MCF 10A (cell line): ENCODE measurements at regions not wholly inside any gene's neighbourhood (a gene's known extent, or its start where the extent isn't known, plus 50 kb on each side); places are given as distances from the start of the nearest gene placed in this dataset.

Source experiments
- BruUV-seq: library from RNA; stranded (reverse); fragments of 400-500 nt; replicated peaks from 2 replicates; lab custom pipeline; 2021; lab: Mats Ljungman, UMichigan
- CTCF ChIA-PET: fragments of 300-600 bp; sonication (Branson Sonifier 250); formaldehyde crosslinking; extraction: SDS; loops from one replicate; lab custom pipeline; 2021; ENCODE audit warnings: antibody characterized with exemption, inconsistent platforms; lab: Yijun Ruan, JAX
- POLR2A ChIA-PET: fragments of 300-600, 350-650 bp; sonication (Branson Sonifier 250); formaldehyde crosslinking; extraction: SDS; loops from one replicate; lab custom pipeline; 2020; ENCODE audit warnings: antibody characterized with exemption, inconsistent platforms; lab: Yijun Ruan, JAX
- DNase-seq: peaks from one replicate; pipeline ENCODE4 v3.0.0-alpha.2; 2018; ENCODE audit not compliant: unreplicated experiment
- H3K27ac Mint-ChIP-seq: one replicate; pipeline ENCODE4 v1.8.0; 2022; ENCODE audit warnings: mild to moderate bottlenecking, low read depth, mixed read lengths; ENCODE audit not compliant: unreplicated experiment
- H3K27me3 Mint-ChIP-seq: one replicate; pipeline ENCODE4 v1.8.0; 2022; ENCODE audit warnings: mixed read lengths; ENCODE audit not compliant: insufficient read depth, unreplicated experiment
- H3K36me3 Mint-ChIP-seq: one replicate; pipeline ENCODE4 v1.8.0; 2022; ENCODE audit warnings: mild to moderate bottlenecking, moderate library complexity, mixed read lengths; ENCODE audit not compliant: insufficient read depth, unreplicated experiment
- H3K4me1 Mint-ChIP-seq: one replicate; pipeline ENCODE4 v1.8.0; 2022; ENCODE audit warnings: mixed read lengths; ENCODE audit not compliant: insufficient read depth, unreplicated experiment
- H3K4me3 Mint-ChIP-seq: one replicate; pipeline ENCODE4 v1.8.0; 2022; ENCODE audit warnings: mild to moderate bottlenecking, moderate library complexity, mixed read lengths; ENCODE audit not compliant: unreplicated experiment
- H3K9me3 Mint-ChIP-seq: one replicate; pipeline ENCODE4 v1.8.0; 2022; ENCODE audit warnings: mixed read lengths; ENCODE audit not compliant: unreplicated experiment
- intact Hi-C: fragments of 100-400 bp; cut with micrococcal nuclease; formaldehyde crosslinking; loops from 2 replicates; pipeline ENCODE4 v1.14.1; 2022
- TF ChIP-seq, protein P1 (sequence below): fragments of 200-600 bp; IDR thresholded peaks from one replicate; pipeline ENCODE4 v1.8.0; 2022; ENCODE audit warnings: antibody characterized with exemption, mild to moderate bottlenecking; ENCODE audit not compliant: unreplicated experiment

DNA sequence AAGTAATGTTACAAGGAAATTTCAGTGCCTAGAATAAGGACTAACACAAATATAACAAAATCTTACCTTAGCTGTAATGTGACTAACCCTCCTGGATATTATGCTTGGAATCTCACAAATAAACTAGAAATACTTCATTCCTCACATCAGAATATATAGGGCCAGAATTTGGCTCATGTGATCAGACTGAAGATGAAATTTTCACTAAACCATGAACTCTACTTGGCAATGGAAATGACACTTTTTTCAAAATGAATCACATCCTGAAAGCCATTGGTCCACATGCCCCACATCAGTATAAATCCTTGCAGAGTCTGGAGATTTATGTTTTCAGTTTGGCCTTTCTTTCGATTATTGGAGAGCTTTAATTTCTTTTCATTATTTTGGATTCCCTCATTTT lies 227.8 kb downstream of the NRIP1 start:
- Mint-ChIP-seq H3K9me3 (peaks cover 2% of the 10 kb centered on the region), H3K4me1 (no peaks in the 10 kb centered on the region), H3K36me3 (no peaks in the 10 kb centered on the region), H3K4me3 (no peak overlapping the region), H3K27me3 (no peaks in the 10 kb centered on the region), H3K27ac (no peak overlapping the region)
- BruUV-seq, result no TSS peak
- POLR2A ChIA-PET, result interaction anchor here (0.6 kb wide), 1 partner anchor 457 kb away, joined by 3 read pairs; no protein-coding TSS in a partner anchor
- TF ChIP-seq, protein P1, sequence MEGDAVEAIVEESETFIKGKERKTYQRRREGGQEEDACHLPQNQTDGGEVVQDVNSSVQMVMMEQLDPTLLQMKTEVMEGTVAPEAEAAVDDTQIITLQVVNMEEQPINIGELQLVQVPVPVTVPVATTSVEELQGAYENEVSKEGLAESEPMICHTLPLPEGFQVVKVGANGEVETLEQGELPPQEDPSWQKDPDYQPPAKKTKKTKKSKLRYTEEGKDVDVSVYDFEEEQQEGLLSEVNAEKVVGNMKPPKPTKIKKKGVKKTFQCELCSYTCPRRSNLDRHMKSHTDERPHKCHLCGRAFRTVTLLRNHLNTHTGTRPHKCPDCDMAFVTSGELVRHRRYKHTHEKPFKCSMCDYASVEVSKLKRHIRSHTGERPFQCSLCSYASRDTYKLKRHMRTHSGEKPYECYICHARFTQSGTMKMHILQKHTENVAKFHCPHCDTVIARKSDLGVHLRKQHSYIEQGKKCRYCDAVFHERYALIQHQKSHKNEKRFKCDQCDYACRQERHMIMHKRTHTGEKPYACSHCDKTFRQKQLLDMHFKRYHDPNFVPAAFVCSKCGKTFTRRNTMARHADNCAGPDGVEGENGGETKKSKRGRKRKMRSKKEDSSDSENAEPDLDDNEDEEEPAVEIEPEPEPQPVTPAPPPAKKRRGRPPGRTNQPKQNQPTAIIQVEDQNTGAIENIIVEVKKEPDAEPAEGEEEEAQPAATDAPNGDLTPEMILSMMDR, result no peak
- no peak for DNase-seq
- intact Hi-C loops, result no loop called here
- CTCF ChIA-PET, result no interaction called here

DNA sequence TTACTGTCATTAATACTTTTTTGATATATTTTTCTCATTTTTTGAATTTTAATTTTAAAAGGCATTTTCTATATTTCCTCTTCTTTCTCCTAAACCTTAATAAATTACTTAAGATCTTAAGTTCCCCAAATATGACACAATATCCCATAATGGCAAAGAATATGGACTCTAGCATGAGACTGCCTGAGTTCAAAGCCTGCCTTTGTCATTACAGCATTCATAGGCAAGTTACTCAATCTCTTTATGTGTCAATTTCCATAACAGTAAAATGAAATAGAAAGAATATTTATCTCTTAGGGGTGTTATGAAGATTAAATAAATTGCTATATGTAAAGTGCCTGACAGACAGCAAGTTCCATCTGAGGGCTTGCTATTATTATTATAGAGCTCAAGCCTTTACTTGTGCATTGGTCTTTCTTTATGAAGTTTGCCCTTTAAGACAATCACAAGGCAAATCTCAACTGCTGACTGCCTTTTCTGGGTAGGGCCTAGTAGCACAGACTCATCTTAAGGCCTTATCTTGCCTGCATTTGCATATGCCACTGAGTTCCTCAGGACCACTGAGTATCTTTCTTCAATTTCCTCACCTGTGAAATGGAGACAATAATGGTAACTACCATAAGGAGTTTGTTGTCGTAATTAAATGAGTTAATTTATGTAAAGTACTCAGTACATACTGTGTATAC lies 231.0 kb downstream of the NRIP1 start:
- ChIA-PET CTCF (no interaction called here), POLR2A (no interaction called here)
- Mint-ChIP-seq H3K36me3 (peaks cover 8% of the 10 kb centered on the region), H3K4me3 (no peak overlapping the region), H3K27ac (no peak overlapping the region), H3K4me1 (no peaks in the 10 kb centered on the region), H3K9me3 (no peaks in the 10 kb centered on the region), H3K27me3 (no peaks in the 10 kb centered on the region)
- intact Hi-C loops, result no loop called here
- DNase-seq, result no peak
- TF ChIP-seq, protein P1, result no peak
- no TSS peak for BruUV-seq

DNA sequence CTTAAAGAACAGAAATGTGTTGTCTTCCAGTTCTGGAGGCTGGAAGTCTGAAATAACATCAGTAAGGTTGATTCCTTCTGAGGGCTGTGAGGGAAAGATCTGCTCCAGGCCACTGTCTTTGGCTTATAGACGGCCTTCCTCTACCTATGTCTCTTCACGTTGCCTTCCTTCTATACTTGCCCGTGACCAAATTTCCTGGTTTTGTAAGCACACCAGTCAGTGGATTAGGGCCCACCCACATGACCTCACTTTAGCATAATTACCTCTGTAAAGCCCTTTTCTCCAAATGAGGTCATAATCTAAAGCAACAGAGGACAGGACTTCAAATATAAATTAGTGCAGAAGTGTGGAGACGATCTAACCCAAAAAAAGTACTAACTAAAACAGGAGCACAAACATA lies 231.6 kb downstream of the NRIP1 start:
- Mint-ChIP-seq H3K27me3 (no peaks in the 10 kb centered on the region), H3K9me3 (no peaks in the 10 kb centered on the region), H3K36me3 (peaks cover 9% of the 10 kb centered on the region), H3K27ac (no peak overlapping the region), H3K4me3 (no peak overlapping the region), H3K4me1 (no peaks in the 10 kb centered on the region)
- TF ChIP-seq, protein P1, result no peak
- CTCF ChIA-PET, result no interaction called here
- intact Hi-C loops, result no loop called here
- DNase-seq, result no peak
- no TSS peak for BruUV-seq
- POLR2A ChIA-PET, result no interaction called here

DNA sequence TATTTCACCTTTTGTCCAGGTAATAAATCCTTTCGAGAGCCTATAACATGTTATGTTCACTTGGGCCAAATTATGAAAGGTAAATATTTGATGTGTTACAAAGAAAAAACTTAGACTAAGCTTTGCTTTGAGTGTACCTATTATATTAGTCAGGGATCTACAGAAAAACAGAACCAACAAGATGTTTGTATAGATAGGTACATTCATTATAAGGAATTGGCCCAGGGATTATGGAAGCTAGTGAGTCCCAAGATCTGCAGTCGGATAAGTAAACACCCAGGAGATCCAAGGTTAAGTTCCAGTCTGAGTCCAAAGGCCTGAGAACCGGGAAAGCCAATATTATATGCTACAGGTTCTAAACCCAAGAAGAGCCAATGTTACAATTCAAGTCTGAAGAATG lies 234.5 kb downstream of the NRIP1 start:
- POLR2A ChIA-PET, result no interaction called here
- CTCF ChIA-PET, result interaction anchor here (0.5 kb wide), 1 partner anchor 487 kb away, joined by 3 read pairs; no protein-coding TSS in a partner anchor
- Mint-ChIP-seq H3K36me3 (peaks cover 9% of the 10 kb centered on the region), H3K27me3 (no peaks in the 10 kb centered on the region), H3K9me3 (no peaks in the 10 kb centered on the region), H3K4me3 (no peak overlapping the region), H3K27ac (no peak overlapping the region), H3K4me1 (no peaks in the 10 kb centered on the region)
- TF ChIP-seq, protein P1, result no peak
- no peak for DNase-seq
- no TSS peak for BruUV-seq
- intact Hi-C loops, result no loop called here
